Heart right ventricle (tissue), 16 donors: ENCODE measurements at regions not wholly inside any gene's neighbourhood (a gene's known extent, or its start where the extent isn't known, plus 50 kb on each side); places are given as distances from the start of the nearest gene placed in this dataset.
A peak's percentile ranks its signal among the peaks of the same experiment; 100 is the strongest.

Experiments used
- ATAC-seq, 8 donors: fragments of 200-7000 bp; cut with Tn5 transposase; one replicate each; pipeline ENCODE4 v1.9.1; 2020; ENCODE audit warnings: mild to moderate bottlenecking in 8 of 8, moderate library complexity in 8 of 8, moderate number of reproducible peaks in 1 of 8
- DNase-seq, 2 donors: peaks; one replicate each; pipeline ENCODE4 v3.0.0-alpha.2; 2020
- H3K27ac ChIP-seq, 10 donors: fragments of 200-600 bp; sonication (generic) in 2 of 10; one replicate each; pipeline versions ENCODE4 v1.5.0 to v1.8.0; 2020 to 2022; ENCODE audit warnings: mild to moderate bottlenecking in 3 of 10
- H3K27me3 ChIP-seq, 7 donors: fragments of 200-600 bp; one replicate each; pipeline ENCODE4 v1.8.0; 2021 to 2022; ENCODE audit warnings: mild to moderate bottlenecking in 2 of 7
- H3K36me3 ChIP-seq, 9 donors: fragments of 200-600 bp; sonication (generic) in 1 of 9; one replicate each; pipeline versions ENCODE4 v1.5.0 to v1.8.0; 2020 to 2022; ENCODE audit warnings: mild to moderate bottlenecking in 2 of 9
- H3K4me1 ChIP-seq, 9 donors: fragments of 200-600 bp; sonication (generic) in 1 of 9; one replicate each; pipeline versions ENCODE4 v1.5.0 to v1.8.0; 2020 to 2022; ENCODE audit warnings: mild to moderate bottlenecking in 4 of 9
- H3K4me3 ChIP-seq, 10 donors: fragments of 200-600 bp; sonication (generic) in 2 of 10; one replicate each; pipeline versions ENCODE4 v1.5.0 to v1.8.0; 2020 to 2022; ENCODE audit warnings: mild to moderate bottlenecking in 7 of 10, moderate library complexity in 2 of 10
- H3K9me3 ChIP-seq, 11 donors: fragments of 200-600 bp in 10 of 11; sonication (generic) in 2 of 11; one replicate each; pipeline versions ENCODE4 v1.5.0 to v1.8.0; 2013 to 2022; ENCODE audit warnings: mild to moderate bottlenecking in 2 of 11, control low read depth in 1 of 11, moderate library complexity in 1 of 11
- CTCF ChIP-seq, 9 donors: fragments of 200-600 bp; sonication (generic) in 2 of 9; IDR thresholded peaks; one replicate each; pipeline versions ENCODE4 v1.5.0 to v1.8.0; 2021 to 2022; ENCODE audit warnings: antibody characterized with exemption in 9 of 9, mild to moderate bottlenecking in 5 of 9, moderate library complexity in 1 of 9
- WGBS, 2 donors: extraction: QIAGEN DNeasy Blood & Tissue Kit; methylation state at CpG; one replicate each; pipeline ENCODE4 v1.1.7; 2013; ENCODE audit warnings: inconsistent platforms in 1 of 2; 5-methylcytosine and 5-hydroxymethylcytosine counted together
- intact Hi-C, 10 donors: fragments of 100-400 bp; cut with DNase I; formaldehyde crosslinking; loops; one replicate each; pipeline versions ENCODE4 v1.11.1 to v1.14.2; 2022
- donor health status: Arrhythmogenic right ventricular cardiomyopathy.
- donor health status: ischemic (EF 13 %, LVEDD 7.1; RV severe dilation, severe dysfunction).
- donor health status: healthy with polysubstance abuse.
- donor health status: DM: no; HTN: yes; CAD: no.
- donor health status: DM: no; HTN: no; CAD: no.
- donor health status: ischemic (EF 25% LVEDD 6.9; RV normal size, moderate dysfunction).
- donor health status: ischemic (EF 25% LVEDD 5.7; RV mildly dilated, moderate dysfunction).
- donor health status: healthy.
- donor health status: DM: yes; HTN: yes; CAD: no.
- donor health status: Ischemic cardiomyopathy.
- donor health status: ischemic (EF 35%, LVEDD 5.7; RV mildly dilated, moderate dysfunction).
- donor health status: nonischemic (EF 11% LVEDD 7.7; RV severe dilation, severe dysfunction).
- donor health status: DM: yes; HTN: yes; CAD: no.
- donor health status: PGD.
- donor health status: ischemic (EF 29% LVEDD 5.4; RV normal size, mild dysfunction).
- donor health status: nonischemic (EF 23%, LVEDD 6.1; RV moderate dilation, normal function).

- no peak overlapping the region for H3K27ac ChIP-seq
- no peaks in the 10 kb centered on the region for H3K4me1 ChIP-seq
- H3K4me3 ChIP-seq = no peak overlapping the region
- no peak for TF ChIP-seq CTCF (IDR thresholded peaks at IDR 0.05)
- DNase-seq = no peak
- intact Hi-C loops = no loop called here
- peak in 3 of 8 donors; percentile 24 to 63 (median 34) for ATAC-seq
- no peaks in the 10 kb centered on the region for H3K36me3 ChIP-seq
- WGBS, 2 donors = 28 to 38% methylated on average over 5 of the region's 5 CpGs
- H3K27me3 ChIP-seq = no peaks in the 10 kb centered on the region
- H3K9me3 ChIP-seq = no peaks in the 10 kb centered on the region
These were observed 138.7 kb upstream of the PZP start for GRCh38 chr12:9346866-9347327.

- H3K27me3 ChIP-seq = no peaks in the 10 kb centered on the region
- no peaks in the 10 kb centered on the region for H3K4me1 ChIP-seq
- no peak overlapping the region for H3K27ac ChIP-seq
- H3K36me3 ChIP-seq = no peaks in the 10 kb centered on the region
- DNase-seq (no peak), ATAC-seq (no peak)
- no peak for TF ChIP-seq CTCF (IDR thresholded peaks at IDR 0.05)
- intact Hi-C loops = no loop called here
- H3K9me3 ChIP-seq = no peaks in the 10 kb centered on the region
- no peak overlapping the region for H3K4me3 ChIP-seq
These were observed 137.0 kb upstream of the PZP start for GRCh38 chr12:9345171-9345570.

DNA sequence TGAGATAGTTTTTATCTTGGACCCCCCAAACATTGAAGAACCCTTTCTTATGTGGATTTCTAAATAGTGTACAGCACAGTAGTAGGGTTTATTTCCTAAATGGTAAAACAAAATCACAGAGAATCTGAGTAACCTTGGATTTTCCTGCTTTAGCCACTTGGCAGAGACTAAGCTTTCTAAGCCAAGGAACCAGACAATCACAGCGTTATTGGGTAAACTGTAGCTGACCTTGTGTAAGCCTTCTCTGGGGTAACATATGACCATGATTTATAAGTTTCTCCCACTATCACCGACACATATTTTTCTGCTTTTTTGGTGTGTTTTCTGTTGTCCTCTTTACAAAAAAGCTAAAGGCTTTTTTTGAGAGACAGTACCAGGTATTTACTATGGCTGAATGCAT is 136.3 kb upstream of the PZP start:
- Histone ChIP-seq H3K27me3 (no peaks in the 10 kb centered on the region), H3K36me3 (no peaks in the 10 kb centered on the region), H3K4me3 (no peak overlapping the region), H3K4me1 (no peaks in the 10 kb centered on the region), H3K9me3 (no peaks in the 10 kb centered on the region), H3K27ac (no peak overlapping the region)
- no peak for TF ChIP-seq CTCF (IDR thresholded peaks at IDR 0.05)
- DNase-seq (no peak), ATAC-seq (no peak)
- intact Hi-C loops = no loop called here
- 65 to 77% methylated on average over 2 of the region's 2 CpGs for WGBS, 2 donors

DNA sequence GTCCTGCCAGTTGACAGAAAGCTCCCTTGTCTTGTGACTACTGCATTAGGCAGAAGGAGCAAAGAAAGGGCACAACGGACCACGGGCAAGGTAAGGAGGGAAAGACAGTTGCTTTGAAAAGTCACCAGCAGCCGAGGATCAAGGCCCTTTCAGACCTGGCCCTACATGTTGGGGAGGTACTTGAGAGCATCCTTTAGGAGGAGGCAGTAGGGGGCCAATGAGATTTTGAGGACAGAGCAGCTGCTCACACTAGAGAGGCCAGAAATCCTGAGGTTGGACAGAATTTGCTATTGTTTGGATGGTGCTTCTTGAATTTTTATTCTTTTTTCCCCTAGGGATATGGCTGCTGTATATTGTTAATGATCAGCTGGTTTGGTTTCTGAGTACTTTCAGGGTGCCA is 135.5 kb upstream of the PZP start:
- no peak for ATAC-seq

More for the DNA sequence above, 135.5 kb upstream of the PZP start:
- no peaks in the 10 kb centered on the region for H3K36me3 ChIP-seq
- no peak for DNase-seq
- no peaks in the 10 kb centered on the region for H3K9me3 ChIP-seq
- 65 to 67% methylated on average over 3 of the region's 3 CpGs for WGBS, 2 donors
- H3K27ac ChIP-seq = no peak overlapping the region
- H3K4me1 ChIP-seq = no peaks in the 10 kb centered on the region
- no peak for TF ChIP-seq CTCF (IDR thresholded peaks at IDR 0.05)
- intact Hi-C loops = no loop called here
- no peak overlapping the region for H3K4me3 ChIP-seq
- H3K27me3 ChIP-seq = no peaks in the 10 kb centered on the region
